ENCODE measurements at regions not wholly inside any gene's neighbourhood (a gene's known extent, or its start where the extent isn't known, plus 50 kb on each side); places are given as distances from the start of the nearest gene placed in this dataset.

DNA sequence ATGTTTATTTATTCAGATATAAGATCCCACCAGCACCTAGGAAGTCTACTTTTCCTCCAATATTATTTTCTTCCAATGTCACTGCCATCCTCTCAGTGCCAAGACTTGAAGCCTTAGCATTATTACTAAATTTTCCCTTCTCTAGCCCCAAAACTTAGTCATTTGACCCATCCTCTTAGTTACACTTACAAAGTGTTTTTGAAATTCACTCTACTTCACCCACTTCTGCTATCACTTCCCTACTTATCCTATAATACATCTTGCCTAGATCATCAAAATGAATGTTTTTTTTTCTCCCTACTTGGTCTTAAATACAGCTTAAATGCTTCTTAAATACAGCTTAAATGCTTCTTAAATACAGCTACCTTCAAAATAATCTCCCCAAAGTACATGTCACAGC lies 376.6 kb downstream of the RSL24D1 start:
- intact Hi-C loops (cut with micrococcal nuclease; ENCODE audit: unreplicated experiment): no loop called here
- Mint-ChIP-seq H3K36me3 (ENCODE audit: insufficient read depth, unreplicated experiment) (no peaks in the 10 kb centered on the region), H3K4me1 (ENCODE audit: low read depth, unreplicated experiment) (no peaks in the 10 kb centered on the region), H3K27ac (ENCODE audit: unreplicated experiment) (no peak overlapping the region), H3K4me3 (ENCODE audit: low read depth, unreplicated experiment) (no peak overlapping the region), H3K27me3 (ENCODE audit: unreplicated experiment) (no peaks in the 10 kb centered on the region), H3K9me3 (ENCODE audit: low read depth, unreplicated experiment) (peaks cover 18% of the 10 kb centered on the region)
- BruUV-seq (replicated peaks): no TSS peak
- TF ChIP-seq, protein P1, sequence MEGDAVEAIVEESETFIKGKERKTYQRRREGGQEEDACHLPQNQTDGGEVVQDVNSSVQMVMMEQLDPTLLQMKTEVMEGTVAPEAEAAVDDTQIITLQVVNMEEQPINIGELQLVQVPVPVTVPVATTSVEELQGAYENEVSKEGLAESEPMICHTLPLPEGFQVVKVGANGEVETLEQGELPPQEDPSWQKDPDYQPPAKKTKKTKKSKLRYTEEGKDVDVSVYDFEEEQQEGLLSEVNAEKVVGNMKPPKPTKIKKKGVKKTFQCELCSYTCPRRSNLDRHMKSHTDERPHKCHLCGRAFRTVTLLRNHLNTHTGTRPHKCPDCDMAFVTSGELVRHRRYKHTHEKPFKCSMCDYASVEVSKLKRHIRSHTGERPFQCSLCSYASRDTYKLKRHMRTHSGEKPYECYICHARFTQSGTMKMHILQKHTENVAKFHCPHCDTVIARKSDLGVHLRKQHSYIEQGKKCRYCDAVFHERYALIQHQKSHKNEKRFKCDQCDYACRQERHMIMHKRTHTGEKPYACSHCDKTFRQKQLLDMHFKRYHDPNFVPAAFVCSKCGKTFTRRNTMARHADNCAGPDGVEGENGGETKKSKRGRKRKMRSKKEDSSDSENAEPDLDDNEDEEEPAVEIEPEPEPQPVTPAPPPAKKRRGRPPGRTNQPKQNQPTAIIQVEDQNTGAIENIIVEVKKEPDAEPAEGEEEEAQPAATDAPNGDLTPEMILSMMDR (IDR thresholded peaks at IDR 0.05; ENCODE audit: unreplicated experiment): no peak
- DNase-seq: no peak
- CTCF ChIA-PET: no interaction called here

DNA sequence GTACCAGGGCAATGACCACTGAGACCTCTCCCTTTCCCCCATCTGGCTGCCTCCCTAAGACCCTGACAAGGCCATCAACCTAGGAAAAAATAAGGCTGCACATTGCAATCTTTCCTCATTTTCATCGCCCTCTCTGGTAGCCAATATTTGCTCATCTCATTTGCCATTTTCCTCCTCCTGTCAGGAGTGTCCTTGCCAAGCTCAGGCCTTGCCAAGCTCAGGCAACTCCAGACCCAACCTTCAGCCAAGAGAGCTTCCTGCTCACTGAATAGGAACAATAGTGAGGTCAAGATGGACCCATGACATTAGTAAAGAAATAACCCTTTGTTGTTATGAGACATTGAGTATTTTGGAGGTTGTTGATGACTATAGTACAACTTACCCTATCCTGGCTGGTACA lies 380.3 kb downstream of the RSL24D1 start:
- H3K4me3 Mint-ChIP-seq (ENCODE audit: low read depth, unreplicated experiment): no peak overlapping the region

DNA sequence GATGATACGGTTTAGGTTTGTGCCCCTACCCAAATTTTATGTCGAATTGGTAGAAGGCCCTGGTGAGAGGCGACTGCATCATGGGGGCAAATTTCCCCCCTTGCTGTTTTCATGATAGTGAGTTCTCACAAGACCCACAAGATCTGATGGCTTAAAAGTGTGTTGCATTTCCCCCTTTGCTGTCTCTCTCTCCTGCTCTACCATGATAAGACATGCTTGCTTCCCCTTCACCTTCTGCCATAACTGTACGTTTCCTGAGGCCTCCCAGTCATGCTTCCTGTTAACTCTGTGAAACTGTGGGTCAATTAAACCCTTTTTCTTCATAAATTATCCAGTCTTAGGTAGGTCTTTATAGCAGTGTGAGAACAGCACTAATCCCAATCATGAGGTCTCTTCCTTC lies 381.2 kb downstream of the RSL24D1 start:
- CTCF ChIA-PET: no interaction called here
- H3K36me3 Mint-ChIP-seq (ENCODE audit: insufficient read depth, unreplicated experiment): no peaks in the 10 kb centered on the region
- TF ChIP-seq, protein P1 (IDR thresholded peaks at IDR 0.05; ENCODE audit: unreplicated experiment): no peak
- H3K27ac Mint-ChIP-seq (ENCODE audit: unreplicated experiment): no peak overlapping the region
- no peaks in the 10 kb centered on the region for H3K27me3 Mint-ChIP-seq (ENCODE audit: unreplicated experiment)
- no peaks in the 10 kb centered on the region for H3K4me1 Mint-ChIP-seq (ENCODE audit: low read depth, unreplicated experiment)
- DNase-seq: no peak
- BruUV-seq (replicated peaks): no TSS peak
- intact Hi-C loops (cut with micrococcal nuclease; ENCODE audit: unreplicated experiment): no loop called here
- no peak overlapping the region for H3K4me3 Mint-ChIP-seq (ENCODE audit: low read depth, unreplicated experiment)
- H3K9me3 Mint-ChIP-seq (ENCODE audit: low read depth, unreplicated experiment): peaks cover 24% of the 10 kb centered on the region

More for the DNA sequence above, 380.3 kb downstream of the RSL24D1 start:
- TF ChIP-seq, protein P1 (IDR thresholded peaks at IDR 0.05; ENCODE audit: unreplicated experiment): no peak
- intact Hi-C loops (cut with micrococcal nuclease; ENCODE audit: unreplicated experiment): no loop called here
- H3K9me3 Mint-ChIP-seq (ENCODE audit: low read depth, unreplicated experiment): peaks cover 26% of the 10 kb centered on the region
- H3K27me3 Mint-ChIP-seq (ENCODE audit: unreplicated experiment): no peaks in the 10 kb centered on the region
- DNase-seq: no peak
- H3K4me1 Mint-ChIP-seq (ENCODE audit: low read depth, unreplicated experiment): no peaks in the 10 kb centered on the region
- CTCF ChIA-PET: no interaction called here
- H3K36me3 Mint-ChIP-seq (ENCODE audit: insufficient read depth, unreplicated experiment): no peaks in the 10 kb centered on the region
- no TSS peak for BruUV-seq (replicated peaks)
- H3K27ac Mint-ChIP-seq (ENCODE audit: unreplicated experiment): no peak overlapping the region

DNA sequence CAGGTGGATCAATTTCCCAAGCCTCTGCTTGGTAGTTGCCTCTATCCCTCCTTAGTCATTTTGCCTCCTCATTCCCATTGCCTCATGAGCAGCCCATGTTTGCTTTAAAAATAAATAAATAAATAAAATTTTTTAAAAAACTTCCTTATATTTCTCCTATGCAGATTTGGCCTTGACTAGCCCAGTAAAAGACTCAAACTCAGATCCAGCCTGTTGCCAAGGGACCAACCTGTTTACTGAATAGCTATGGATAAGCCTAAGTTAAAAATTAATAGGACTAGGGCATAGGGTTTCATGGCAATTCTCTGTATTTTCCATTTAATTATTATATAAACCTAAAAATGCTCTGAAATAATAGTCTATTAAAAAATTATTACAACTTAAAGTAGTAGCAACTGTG lies 384.4 kb downstream of the RSL24D1 start:
- Mint-ChIP-seq H3K27me3 (ENCODE audit: unreplicated experiment) (no peaks in the 10 kb centered on the region), H3K36me3 (ENCODE audit: insufficient read depth, unreplicated experiment) (no peaks in the 10 kb centered on the region), H3K4me3 (ENCODE audit: low read depth, unreplicated experiment) (no peak overlapping the region), H3K9me3 (ENCODE audit: low read depth, unreplicated experiment) (peaks cover 17% of the 10 kb centered on the region), H3K4me1 (ENCODE audit: low read depth, unreplicated experiment) (no peaks in the 10 kb centered on the region), H3K27ac (ENCODE audit: unreplicated experiment) (peak overlapping the region; percentile 34)
- intact Hi-C loops (cut with micrococcal nuclease; ENCODE audit: unreplicated experiment): no loop called here
- CTCF ChIA-PET: no interaction called here
- TF ChIP-seq, protein P1 (IDR thresholded peaks at IDR 0.05; ENCODE audit: unreplicated experiment): no peak
- no TSS peak for BruUV-seq (replicated peaks)
- DNase-seq: peak; percentile 4

DNA sequence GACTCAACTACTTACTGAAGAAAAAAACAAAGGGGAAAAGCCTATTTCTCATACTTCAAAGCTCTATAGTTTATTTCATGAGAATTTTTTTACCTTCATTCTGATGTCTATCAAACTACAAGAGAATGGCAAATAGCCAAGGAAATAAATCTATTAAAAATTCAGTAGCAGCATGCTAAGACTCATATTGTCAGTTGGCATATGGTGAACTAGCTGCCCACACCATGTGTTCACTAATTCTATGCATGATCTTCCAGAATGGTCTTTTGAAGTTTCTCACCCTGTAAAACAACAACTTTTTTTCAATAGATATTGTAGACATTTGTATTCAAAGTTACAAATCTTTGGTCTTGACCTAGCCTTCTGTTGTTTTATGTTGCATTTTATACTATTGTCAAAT lies 386.2 kb downstream of the RSL24D1 start:
- peaks cover 13% of the 10 kb centered on the region for H3K9me3 Mint-ChIP-seq (ENCODE audit: low read depth, unreplicated experiment)
- H3K4me1 Mint-ChIP-seq (ENCODE audit: low read depth, unreplicated experiment): no peaks in the 10 kb centered on the region
- H3K4me3 Mint-ChIP-seq (ENCODE audit: low read depth, unreplicated experiment): no peak overlapping the region
- H3K36me3 Mint-ChIP-seq (ENCODE audit: insufficient read depth, unreplicated experiment): no peaks in the 10 kb centered on the region
- no peaks in the 10 kb centered on the region for H3K27me3 Mint-ChIP-seq (ENCODE audit: unreplicated experiment)
- intact Hi-C loops (cut with micrococcal nuclease; ENCODE audit: unreplicated experiment): no loop called here
- CTCF ChIA-PET: no interaction called here
- no peak overlapping the region for H3K27ac Mint-ChIP-seq (ENCODE audit: unreplicated experiment)
- DNase-seq: no peak
- TF ChIP-seq, protein P1 (IDR thresholded peaks at IDR 0.05; ENCODE audit: unreplicated experiment): no peak
- BruUV-seq (replicated peaks): no TSS peak

Measured in Calu3 (cell line).